ENCODE measurements at regions not wholly inside any gene's neighbourhood (a gene's known extent, or its start where the extent isn't known, plus 50 kb on each side); places are given as distances from the start of the nearest gene placed in this dataset.

DNA sequence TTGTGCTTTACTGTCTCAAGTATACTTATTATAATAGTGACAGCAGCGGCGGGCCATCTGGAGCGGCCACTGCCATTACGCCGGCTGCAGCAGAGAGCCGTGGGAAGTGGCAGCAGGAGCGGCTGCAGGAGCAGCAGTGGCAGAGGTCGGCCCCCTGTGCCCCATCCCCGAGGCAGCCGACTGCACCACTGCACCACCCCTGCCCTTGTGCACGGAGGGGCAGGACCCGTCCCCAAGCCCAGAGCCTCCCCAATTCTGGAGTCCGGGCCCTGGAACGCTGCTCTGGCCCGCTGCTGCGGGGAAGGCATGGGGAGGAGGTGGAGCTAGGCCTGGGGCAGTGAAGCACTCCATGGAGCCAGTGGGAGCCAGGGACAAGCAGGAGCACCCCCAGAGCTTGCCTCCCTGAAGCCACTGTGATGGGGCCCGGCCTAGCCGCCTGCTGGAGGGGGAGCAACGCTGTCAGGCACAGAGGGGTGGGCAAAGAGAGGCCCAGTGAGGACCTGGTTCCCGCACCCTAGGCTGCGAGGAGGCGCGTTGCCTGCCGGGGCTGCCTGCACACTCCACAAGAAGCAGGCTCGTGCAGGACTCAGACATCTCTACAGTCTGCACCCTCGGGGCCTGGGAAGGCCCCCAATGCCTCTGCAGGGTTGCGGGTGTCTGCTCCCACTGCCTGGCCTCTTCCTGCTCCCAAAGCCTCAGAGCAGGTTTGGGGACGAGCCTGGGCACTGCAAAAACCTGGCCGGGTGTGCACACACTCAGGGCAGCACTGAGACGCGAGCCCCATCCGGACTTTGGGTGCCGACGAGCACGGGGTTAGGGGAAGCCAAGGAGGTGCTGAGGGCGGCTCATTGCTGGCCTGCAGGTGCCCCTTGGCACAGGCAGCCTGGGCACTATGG lies 74.2 kb upstream of the RASSF8 start:
- TF ChIP-seq CTCF (IDR thresholded peaks at IDR 0.05; ENCODE audit: low read length) (no peak), EZH2phosphoT487 (IDR thresholded peaks at IDR 0.05; ENCODE audit: low read length) (no peak)

Measured in MM.1S (cell line).